OCI-LY3 (cell line): ENCODE measurements at regions not wholly inside any gene's neighbourhood (a gene's known extent, or its start where the extent isn't known, plus 50 kb on each side); places are given as distances from the start of the nearest gene placed in this dataset.

ENCODE experiments used
- EZH2phosphoT487 ChIP-seq: fragments of 200-600 bp; shearing (Covaris generic); IDR thresholded peaks from 2 replicates; pipeline ENCODE4 v1.6.1; 2018; ENCODE audit warnings: antibody characterized with exemption, mixed run types, low read depth
- TF ChIP-seq, protein P1 (sequence below): fragments of 200-600, 300-600 bp; sonication (generic); IDR thresholded peaks from 2 replicates; pipeline ENCODE4 v1.5.1; 2014; ENCODE audit warnings: antibody characterized with exemption, low read length, low read depth

DNA sequence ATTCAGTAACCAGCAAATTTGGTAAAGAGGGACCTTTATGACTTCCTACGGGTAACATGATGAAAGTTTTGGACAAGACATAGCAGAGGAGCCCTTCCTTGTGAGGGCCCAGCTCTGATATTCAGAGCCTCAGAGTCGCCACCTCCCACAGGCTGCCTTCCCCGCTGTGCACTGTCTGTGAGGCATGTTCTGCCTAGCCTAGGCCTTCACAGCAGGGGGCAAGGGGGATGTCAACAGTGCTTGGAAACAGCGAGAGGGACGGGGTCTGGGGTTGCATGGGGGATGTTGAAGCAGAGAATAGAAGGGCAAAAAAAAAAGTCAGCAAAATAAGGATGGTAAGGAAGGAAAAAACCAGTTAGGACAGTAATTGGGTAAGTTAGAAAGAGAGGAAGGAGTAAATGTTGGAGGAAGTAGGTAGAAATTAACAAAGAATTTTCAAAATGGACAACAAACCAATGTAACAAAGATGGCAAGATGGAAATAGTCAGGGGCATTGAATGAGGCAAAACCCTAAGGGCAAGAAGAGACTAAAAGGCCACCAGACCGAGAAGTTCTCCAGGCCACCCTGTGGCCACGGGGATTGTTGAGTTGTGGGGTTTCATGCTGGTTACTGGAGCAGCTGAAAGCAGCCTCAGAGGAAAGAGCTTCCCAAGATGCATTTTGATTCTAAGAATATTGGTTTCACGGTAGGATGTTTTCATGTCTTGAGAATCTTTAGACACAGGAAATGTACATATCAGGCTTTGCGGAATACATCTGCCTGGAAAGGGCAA, 139.8 kb downstream of the LY86 start:
- TF ChIP-seq, protein P1, sequence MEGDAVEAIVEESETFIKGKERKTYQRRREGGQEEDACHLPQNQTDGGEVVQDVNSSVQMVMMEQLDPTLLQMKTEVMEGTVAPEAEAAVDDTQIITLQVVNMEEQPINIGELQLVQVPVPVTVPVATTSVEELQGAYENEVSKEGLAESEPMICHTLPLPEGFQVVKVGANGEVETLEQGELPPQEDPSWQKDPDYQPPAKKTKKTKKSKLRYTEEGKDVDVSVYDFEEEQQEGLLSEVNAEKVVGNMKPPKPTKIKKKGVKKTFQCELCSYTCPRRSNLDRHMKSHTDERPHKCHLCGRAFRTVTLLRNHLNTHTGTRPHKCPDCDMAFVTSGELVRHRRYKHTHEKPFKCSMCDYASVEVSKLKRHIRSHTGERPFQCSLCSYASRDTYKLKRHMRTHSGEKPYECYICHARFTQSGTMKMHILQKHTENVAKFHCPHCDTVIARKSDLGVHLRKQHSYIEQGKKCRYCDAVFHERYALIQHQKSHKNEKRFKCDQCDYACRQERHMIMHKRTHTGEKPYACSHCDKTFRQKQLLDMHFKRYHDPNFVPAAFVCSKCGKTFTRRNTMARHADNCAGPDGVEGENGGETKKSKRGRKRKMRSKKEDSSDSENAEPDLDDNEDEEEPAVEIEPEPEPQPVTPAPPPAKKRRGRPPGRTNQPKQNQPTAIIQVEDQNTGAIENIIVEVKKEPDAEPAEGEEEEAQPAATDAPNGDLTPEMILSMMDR: no peak
- no peak for TF ChIP-seq EZH2phosphoT487
